NCI-H2081 treated with DMSO at 0.1 percent for 48 hours (cell line): ENCODE measurements at regions not wholly inside any gene's neighbourhood (a gene's known extent, or its start where the extent isn't known, plus 50 kb on each side); places are given as distances from the start of the nearest gene placed in this dataset.
"Not testable (repeated sequence)": the region's sequence is repeated elsewhere in the genome, so short reads cannot be mapped to it uniquely, and the experiment has no call there.

Source experiments
- DNase-seq: peaks from one replicate; lab custom pipeline; 2025; lab: John Stamatoyannopoulos, UW

- DNase-seq: no peak
These were observed 335.3 kb downstream of the CNTNAP4 start for GRCh38 chr16:76612497-76612896.

DNA sequence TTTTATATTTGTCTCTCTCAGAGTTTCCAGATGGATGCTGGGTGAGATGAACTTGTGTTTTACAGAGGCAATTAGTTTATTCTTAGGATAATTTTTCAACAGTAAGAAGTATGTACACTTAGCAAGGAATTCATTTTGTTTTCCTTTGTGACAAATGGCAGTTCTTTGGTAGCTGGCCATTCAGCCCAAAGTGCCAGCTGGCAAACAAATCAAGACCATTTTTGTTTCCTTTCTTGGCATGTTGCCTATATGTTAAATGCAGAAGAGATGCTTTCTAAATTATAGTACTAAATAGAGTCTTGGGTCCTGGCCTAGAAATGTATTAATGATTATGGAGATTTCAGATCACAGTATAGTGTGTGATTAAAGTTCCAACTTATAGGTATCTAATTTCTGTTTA, 337.1 kb downstream of the CNTNAP4 start:
- peak; percentile 40 for DNase-seq

DNA sequence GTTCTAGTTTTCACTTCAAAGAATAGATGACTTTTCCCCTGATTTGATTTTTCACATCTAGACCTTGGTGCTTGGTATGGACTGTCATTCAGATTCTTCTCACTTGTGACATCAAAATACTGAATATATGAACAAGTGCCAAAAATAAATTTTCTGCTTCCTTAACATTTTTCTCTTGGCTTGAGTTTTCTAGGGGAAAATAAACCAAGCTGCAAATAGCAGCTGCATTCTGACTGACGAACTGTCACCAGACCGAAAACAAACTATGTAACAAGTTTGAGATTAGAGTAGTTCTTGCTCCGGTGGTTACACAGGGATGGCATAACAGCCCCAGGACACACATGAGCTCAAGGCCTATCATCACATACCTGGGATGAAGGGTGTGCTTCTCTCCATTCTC, 345.7 kb downstream of the CNTNAP4 start:
- DNase-seq: no peak

GRCh38 chr16:76634847-76635697, 357.9 kb downstream of the CNTNAP4 start:
- DNase-seq: no peak

DNA sequence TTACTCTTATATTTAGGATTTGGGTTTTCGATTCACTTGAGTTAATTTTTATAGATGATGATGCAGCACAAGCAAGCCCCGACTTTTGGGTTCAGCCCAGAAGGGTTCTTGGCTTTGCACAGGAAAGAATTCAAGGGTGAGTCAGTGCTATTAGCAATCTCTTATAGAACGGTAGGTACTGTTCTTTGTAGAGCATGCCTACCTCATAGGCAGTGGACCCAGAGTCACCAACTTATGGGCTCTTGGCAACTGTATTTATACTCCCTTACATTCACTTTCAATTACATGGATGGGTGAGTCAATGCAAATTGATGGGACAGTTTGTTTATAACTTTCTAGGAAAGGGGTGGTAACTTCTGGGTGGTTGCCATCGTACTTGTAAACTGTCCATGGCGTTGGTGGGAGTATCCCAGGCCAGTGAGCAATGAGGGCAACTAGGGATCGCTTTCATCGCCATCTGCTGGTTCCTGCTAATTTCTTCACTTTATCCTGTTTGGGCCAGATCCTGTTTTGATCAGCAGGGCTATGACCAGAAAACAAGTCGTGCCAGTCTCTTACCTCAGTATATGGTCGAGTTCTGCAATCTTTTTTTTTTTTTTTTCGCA, 362.6 kb downstream of the CNTNAP4 start:
- no peak for DNase-seq

DNA sequence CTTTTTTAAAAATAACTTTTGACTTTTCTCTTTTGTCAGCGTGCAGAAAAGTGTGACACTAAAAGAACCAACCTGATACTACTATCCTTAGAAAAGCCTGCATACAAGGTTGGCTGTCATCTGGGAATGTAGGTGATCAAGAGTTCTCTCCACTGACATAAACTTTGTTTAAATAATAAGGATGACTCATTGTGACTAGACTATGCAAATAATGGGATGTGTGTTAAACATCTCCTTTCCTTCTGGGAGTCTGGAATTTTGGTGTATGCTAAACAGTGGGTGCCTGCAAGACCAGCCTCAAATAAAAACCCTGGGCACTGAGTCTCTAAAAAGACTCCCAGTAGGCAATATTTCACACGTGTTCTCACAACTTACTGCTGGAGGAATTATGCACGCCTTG, 373.4 kb downstream of the CNTNAP4 start:
- no peak for DNase-seq

DNA sequence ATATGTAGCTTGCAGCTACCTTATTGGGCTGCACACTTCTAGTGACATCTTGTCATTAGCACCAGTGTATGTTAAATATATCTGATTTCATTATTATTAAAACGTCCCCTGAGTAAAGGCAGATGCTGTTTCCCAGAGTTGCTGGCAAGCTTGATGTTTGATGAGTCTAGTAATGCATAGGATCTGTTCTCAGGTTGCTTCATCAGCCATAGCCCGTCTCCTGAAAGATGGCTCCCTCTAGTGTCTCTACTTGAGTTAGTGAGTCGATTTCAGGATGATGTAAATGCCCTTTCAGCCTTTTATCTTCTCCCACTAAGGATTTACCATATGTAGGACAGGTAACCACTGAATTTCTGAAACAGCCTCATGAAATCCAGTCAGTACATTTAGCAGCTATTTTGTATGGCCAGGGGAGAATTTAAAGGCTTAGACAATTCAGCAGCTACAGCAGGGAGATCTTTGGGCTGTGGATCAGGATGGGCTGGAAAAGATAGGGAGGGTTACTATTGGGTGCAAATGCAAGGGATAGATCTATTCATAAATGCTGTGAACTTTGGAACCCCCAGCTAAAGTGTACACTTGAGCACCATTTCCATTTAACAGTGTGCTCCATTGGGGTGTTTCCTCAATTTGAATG, 376.3 kb downstream of the CNTNAP4 start:
- DNase-seq: peak; percentile 68

GRCh38 chr16:76654088-76654820, 377.1 kb downstream of the CNTNAP4 start:
- no peak for DNase-seq

DNA sequence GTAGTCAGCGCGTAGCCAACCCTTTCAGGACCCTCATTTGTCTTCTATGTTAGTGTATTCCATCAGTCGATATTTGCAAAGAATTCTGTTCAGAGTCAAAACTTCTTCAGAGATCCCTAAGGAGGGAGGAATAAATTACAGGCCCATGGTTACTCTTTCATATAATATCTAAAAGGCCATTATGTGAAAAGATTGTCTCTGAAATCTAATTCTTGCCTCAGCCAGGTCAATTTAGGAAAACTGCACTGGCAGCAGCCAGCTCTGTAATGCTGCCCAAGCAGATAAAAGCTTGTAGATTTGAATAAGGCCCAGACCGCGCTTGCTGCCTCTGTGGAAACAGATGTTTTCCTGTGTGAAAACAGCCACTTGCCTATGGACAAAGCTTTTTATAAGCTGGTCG, 379.8 kb downstream of the CNTNAP4 start:
- no peak for DNase-seq

- no peak for DNase-seq
These were observed 384.6 kb downstream of the CNTNAP4 start for GRCh38 chr16:76661691-76662235.

GRCh38 chr16:76665571-76666275, 388.5 kb downstream of the CNTNAP4 start:
- DNase-seq: no peak

- DNase-seq: no peak
These were observed 391.1 kb downstream of the CNTNAP4 start for GRCh38 chr16:76668207-76668725.

GRCh38 chr16:76669288-76669687, 392.1 kb downstream of the CNTNAP4 start:
- DNase-seq: no peak

GRCh38 chr16:76670125-76670857, 393.1 kb downstream of the CNTNAP4 start:
- DNase-seq: no peak

DNA sequence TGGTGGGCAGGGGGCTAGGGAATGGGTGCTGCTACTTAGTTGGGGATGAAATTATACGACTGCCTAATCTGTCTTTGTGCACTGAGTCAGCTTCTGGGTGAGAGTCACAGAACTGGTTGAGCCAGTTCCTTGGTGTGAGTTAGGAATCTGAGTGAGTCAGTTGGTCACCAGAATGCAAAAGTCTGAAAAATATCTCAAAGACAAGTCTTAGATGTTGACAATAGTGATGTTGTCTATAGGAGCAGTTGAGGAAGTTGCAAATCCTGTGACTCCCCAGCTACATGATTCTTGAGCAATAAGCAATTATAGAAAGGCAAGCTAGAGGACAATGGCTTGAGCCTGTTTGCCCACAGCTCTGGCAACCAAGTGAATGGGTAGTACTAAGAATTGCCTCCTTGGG, 399.2 kb downstream of the CNTNAP4 start:
- DNase-seq: no peak

GRCh38 chr16:76681296-76681695, 404.1 kb downstream of the CNTNAP4 start:
- DNase-seq: no peak

GRCh38 chr16:76683051-76683450, 405.9 kb downstream of the CNTNAP4 start:
- no peak for DNase-seq

- no peak for DNase-seq
These were observed 419.7 kb downstream of the CNTNAP4 start for GRCh38 chr16:76696876-76697275.

DNA sequence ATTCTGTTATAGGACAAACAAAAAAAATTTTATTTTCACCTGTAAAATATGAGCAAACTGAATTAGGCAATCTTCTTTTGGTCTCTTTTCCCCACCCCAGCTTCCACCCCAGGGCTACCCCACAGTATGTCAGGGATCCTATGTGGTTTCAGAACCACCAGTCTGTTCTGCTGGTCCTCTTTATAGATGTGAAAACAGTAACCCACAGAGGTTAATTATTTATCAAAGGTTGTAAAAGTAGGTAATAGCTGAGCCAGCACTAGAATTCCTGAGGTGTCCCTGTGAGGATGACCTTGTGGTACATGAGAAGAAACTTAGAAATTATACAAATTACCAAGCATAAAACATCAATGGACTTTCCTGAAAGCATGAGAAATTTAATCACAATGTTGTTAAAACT, 428.7 kb downstream of the CNTNAP4 start:
- DNase-seq: no peak

- DNase-seq: no peak
These were observed 436.0 kb downstream of the CNTNAP4 start for GRCh38 chr16:76713191-76713590.

DNA sequence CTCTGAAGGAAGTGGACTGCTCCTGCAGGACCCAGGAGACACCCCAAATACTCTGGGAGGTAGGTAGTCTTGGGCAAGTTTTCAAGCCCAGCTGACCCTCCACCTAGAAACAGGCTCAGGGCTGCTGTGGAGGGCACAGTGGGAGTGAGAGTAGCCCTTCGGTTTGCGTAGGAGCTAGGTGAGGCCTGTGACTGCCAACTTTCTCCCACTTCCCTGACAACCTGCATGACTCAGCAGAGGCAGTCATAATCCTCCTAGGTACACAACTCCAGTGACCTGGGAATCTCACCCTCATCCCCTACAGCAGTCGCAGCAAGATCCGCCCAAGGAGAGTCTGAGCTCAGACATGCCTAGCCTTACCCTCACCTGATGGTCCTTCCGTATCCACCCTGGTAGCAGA, 439.1 kb downstream of the CNTNAP4 start:
- not testable (repeated sequence) for DNase-seq
